HG03108 (cell line): ENCODE measurements at regions not wholly inside any gene's neighbourhood (a gene's known extent, or its start where the extent isn't known, plus 50 kb on each side); places are given as distances from the start of the nearest gene placed in this dataset.
"Not testable (repeated sequence)": the region's sequence is repeated elsewhere in the genome, so short reads cannot be mapped to it uniquely, and the experiment has no call there.

Experiments
- ATAC-seq: cut with Tn5 transposase; IDR thresholded peaks from one replicate; pipeline ENCODE4 v1.9.1; 2021; ENCODE audit warnings: moderate library complexity; ENCODE audit not compliant: unreplicated experiment

DNA sequence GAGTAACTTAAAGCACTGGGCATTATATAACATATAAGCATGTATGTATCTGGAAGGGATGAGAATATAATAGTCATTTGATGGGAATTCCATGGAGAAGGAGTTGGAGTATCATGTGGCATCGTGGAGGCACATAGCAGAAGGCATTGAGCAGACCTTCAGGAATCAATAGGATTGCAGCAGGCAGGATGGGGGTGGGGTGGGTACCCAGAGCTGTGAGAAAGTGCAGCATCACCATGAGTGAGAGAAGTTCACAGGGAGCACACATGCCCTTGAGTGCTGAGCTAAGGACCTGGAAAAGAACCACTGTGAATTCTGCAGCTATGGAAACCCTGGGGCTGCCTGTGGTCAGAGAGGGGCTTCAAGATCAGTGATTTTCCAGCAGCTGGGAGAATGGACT, 57.3 kb downstream of the MED10 start:
- no peak for ATAC-seq

DNA sequence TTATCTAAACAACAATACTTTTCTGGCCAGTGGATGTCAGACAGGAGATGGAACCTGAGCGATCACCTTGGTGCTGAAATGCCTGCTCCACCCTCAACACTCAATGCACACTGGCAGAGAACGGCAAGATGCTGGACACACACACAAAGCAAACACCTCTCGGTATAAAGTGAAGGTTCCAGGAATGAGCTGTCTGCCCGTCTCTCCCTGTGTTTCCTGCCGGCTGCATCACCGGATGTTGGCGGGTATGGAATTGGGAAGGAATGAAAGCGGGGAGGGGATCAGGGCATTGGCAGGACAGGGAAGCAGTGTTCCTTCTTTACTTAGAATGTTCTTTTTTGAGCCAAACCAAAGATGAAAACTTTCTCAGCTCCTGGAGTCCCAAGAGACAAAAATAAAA, 59.2 kb downstream of the MED10 start:
- ATAC-seq = no peak

DNA sequence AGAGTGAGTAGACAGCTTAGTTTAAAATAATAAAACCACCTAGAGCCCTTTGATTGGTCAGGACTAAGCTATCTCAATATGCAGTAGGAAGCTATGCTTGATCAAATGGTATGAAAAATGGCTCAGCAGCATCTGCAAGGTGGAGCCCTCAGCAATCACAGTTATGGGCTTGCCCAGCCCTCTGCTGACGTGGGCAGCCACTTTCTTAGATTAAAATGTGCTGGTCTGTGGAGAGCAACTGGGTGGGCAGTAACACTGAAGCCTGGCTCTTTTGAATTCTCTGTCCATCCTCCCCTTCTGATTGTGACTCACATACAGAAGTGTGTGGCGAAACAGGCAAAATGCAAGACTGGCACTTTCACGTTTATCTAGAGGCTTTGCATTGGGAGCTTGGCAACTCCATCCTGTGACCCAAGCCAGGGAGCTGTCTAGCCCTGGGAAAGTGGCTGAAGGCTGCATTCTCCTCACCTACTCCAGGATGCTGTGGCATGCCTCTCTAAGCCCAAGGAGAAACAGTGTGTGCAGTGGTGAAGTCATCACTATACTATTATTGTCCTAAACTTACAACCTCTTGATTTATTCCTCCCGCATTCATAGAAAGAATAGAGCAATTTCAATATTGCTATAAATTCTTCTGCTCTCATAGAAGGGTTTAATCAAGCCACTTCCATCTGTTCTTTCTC, 61.1 kb downstream of the MED10 start:
- ATAC-seq = no peak

DNA sequence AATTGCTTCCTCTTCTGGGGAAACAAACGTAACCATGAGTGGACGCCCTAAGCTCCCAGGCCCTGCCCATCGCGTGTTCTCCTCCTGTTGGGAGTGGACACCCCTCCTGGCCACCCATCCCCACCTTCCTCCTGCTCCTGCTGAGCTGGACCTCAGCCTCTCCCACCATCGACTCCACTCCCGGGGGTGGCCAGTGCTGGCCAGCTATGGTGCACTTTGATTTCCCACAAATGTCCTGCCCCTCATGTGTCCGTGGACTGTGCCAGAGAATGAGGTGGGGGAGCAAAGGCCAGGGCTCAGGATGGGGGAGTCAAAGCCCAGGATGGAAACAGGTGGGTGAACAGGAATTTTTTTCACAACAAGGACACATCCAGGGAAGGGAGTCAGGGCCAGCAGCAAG, 62.8 kb downstream of the MED10 start:
- no peak for ATAC-seq

DNA sequence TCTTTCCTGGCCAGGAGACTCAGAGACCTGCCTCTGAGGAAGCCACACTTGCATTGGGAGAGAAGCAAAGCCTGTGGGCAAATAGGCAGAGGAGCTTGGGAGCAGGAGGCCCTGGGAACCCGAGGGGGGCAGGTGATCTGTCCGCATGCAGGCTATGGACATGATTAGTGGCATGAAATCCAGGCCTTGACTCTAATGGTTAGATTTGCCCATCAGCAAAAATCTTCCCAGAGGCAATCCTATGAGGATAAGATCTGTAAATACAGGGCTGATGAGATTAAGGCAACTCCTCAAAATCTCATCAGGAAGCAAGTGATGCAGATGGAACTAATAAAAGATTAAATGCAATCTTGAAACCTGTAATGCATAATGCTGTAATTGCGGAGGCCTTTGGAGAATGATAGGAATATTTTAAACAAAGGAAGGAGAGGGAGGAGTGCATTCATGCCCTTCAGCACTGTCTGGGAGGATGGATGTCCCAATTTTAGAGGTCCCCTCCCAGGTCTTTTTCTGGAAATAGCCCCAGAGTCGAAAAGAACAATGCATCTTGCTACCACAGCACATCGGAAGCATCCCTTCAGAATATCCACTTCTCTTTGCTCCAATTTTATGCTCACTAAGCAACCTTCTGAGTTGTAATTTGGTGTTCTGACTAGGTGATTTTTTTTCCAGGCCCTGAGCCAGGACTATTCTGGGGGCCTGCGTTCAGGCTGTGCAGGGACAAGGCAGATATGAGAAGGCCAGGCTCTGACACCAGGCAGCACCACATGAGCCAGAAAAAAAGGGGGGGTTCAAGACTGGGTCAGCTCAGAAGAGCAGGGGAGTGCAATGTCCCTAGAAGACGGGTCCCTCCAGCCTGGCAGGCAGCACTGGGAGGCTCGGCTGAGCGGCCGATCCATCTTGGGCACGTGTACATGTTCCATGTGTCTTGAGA, 66.5 kb downstream of the MED10 start:
- ATAC-seq = no peak

DNA sequence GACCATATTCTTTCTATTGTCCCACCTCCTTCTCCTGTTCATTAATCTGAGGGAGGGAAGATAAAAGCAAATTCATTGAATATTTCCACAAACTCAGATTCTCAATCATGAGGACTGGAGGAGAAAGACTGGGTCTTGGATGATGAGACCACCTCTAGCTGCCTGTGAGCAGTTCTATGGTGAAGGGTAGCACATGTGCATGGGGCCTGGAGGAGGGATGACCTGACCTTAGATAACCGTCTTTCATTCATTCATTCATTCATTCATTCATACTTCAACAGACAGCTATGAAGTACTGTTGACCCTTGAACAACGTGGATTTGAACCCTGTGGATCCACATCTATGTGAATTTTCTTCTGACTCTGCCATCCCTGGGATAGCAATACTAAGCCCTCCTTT, 68.4 kb downstream of the MED10 start:
- ATAC-seq = no peak

DNA sequence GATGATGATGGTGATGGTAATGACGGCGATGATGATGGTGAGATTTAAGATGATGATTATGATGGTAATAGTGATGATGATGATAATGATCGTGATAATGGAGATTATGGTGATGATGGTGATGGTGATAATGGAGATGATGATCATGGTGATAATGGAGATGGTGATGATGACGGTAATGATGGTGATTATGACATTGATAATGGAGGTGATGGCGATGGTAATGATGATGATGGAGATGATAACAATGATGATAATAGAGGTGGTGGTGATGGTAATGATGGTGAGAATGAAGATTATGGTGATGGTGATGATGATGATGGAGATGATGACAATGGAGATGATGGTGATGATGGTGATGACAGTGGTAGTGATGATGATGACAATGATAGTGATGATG, 69.7 kb downstream of the MED10 start:
- ATAC-seq = no peak

DNA sequence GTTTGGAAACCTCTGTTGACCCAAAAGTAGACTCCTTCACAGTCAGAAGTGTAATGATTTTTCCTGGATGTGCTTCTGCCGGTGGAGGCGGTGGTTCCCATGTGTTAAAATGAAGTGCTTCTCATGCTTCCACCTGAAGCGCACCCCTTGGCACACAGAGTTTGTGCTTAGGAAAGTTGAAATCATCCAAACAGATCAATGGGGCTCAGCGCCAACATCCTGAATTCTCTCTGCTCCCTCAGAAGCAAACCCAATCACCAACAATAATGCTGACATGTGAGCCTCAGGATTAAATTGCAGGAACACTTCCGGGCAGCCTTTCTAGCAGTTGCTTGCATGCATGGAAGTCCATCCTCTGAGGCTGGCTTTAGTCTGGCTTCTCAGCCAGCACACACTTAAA, 71.0 kb downstream of the MED10 start:
- no peak for ATAC-seq

DNA sequence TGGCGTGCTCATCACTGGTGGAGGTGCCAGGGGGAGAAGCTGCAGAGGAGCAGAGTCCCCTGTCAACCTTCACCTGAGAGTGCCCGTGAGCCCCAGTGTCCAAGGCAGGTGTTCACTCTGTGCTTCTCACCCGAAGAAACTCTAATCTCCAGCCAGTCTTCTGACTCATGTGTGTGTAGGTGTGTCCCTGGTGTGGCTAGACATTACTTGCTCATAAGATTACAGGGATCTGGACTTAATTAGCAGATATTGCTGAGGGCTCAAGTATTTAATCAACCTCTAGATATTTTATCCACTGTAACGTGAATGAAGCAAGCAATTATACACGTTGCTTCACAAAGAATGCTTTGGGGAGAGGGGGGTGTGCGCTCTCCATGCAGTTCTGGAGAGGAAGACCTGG, 72.5 kb downstream of the MED10 start:
- ATAC-seq = no peak

DNA sequence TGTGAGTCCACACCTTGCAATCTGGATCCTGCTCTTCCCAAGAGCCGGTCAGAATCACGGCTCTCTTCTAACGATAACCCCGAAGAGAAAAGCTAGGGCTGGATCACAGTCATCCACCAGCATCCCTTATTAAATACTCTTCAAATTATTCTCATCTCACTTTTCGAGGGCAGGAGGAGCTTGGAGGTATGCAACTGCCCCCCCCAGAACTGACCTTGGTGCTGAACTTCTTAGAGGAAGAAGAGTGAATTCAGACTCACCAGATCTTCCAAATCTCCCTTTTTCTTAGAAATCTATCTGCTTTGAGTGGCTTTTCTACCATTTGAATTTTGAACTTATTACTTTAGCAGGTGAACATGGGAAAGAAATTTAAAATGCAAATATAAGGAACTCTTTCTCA, 75.7 kb downstream of the MED10 start:
- ATAC-seq = no peak

DNA sequence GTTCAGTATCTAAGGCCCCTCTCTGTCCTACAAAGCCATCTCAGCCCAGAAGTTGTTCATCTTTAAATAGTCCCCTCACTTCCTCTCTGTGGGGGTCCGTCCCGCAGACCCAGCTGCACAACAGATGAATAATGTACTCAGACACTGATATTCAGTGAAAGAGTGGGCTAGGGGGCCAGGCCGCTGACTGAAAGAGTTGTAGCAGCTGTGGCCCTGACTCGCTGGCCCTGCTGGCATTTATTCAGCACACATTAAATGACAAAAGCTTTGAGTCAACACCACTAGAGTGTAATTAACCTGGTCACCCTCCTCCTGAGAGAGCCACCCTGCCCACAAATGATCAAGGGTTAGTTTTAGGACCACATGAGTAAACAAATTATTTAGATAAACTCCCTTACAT, 76.3 kb downstream of the MED10 start:
- ATAC-seq = no peak

DNA sequence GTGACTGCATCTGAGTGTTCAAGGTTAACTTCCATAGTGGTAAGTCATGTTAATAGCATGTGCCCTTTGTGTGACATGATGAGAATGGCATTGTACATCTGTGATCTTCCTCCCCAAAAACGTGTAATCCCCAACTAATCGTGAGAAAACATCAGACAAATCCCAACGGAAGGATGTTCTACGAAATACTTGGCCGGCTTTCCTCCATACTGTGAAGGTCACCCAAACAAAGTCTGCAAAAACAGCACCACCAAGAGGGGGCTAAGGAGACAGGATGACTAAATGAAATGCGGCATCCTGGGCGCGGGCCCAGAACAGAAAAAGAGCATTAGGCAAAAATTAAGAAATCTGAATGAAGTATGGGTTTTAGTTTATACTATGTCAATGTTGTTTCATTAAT, 81.8 kb downstream of the MED10 start:
- no peak for ATAC-seq

DNA sequence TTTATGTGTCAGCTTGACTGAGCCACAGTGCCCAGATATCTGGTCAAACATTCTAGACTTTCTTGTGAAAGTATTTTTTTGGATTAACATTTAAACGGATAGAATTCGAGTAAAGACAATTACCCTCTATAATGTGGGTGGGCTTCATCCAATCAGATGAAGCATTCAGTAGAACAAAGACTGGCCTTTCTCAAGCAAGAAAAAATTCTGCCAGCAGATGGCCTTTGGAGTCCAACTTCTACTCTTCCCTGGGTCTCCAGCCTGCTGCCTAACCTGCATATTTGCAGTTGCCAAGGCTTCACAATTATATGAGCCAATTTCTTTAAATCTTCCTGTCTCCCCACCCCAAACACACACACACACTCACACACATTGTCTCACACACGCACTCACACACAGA, 86.4 kb downstream of the MED10 start:
- ATAC-seq = no peak

DNA sequence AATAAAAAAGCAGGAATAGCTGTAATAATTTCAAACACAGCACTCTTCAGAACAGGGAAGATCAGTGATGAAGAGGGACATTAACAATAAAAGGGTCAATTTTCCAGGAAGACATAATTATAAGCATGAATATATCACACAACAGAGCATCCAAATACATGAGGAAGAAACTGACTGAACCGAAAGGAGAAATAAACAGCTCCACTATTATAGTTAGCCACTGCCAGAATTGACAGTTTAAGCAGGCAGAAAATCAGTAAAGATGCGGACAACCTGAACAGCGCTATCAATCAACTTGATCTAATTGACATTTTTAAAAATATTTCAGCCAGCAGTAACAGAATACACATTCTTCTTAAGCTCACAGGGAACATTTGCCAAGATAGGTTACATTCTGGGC, 89.1 kb downstream of the MED10 start:
- no peak for ATAC-seq

DNA sequence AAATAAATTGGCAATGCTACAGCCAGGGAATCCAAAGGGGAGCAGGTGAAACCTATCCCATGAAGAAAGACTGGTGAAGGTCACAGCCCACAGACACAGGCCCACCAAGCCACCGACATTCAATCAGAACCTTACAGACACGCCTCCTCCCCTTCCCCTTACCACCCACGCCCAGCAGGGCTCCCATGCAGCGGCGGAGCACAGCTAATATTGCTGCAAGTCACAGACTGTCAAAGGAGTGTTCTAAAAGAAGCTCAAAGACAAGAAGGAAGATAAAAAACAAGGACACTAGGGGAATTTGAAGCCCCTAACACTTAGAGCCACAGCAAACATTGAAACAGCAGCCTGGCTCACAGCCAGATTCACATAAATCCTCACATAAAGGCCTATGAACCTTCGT, 91.2 kb downstream of the MED10 start:
- no peak for ATAC-seq

DNA sequence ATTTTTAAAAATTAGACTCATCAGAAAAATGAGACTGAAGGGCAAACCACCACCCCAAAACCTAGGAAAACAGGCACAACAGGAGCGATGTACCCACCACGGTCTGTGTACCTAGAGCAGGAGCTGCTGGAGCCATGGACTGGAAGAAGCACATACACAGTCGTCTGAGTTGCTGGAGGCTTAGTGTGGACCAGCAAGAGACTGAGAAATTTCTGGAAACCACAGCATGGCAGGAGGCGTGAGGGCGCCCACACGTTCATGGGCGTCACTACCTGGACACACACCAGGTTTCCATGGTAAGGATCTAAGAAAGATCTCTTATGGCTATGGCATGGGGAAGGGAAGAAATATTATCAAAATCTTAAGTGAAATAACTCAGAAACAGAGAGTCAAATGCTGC, 91.9 kb downstream of the MED10 start:
- ATAC-seq = no peak

DNA sequence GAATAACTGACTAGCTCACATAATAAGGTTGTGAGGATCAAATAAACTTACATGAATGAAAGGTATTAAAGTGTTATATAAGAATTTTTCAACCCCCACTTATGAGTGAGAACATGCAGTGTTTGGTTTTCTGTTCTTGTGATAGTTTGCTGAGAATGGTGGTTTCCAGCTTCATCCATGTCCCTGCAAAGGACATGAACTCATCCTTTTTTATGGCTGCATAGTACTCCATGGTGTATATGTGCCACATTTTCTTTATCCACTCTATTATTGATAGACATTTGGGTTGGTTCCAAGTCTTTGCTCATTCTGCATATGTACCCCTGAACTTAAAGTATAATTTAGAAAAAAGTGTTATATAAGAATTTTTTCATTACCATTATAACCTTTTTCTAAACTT, 93.9 kb downstream of the MED10 start:
- ATAC-seq = not testable (repeated sequence)

DNA sequence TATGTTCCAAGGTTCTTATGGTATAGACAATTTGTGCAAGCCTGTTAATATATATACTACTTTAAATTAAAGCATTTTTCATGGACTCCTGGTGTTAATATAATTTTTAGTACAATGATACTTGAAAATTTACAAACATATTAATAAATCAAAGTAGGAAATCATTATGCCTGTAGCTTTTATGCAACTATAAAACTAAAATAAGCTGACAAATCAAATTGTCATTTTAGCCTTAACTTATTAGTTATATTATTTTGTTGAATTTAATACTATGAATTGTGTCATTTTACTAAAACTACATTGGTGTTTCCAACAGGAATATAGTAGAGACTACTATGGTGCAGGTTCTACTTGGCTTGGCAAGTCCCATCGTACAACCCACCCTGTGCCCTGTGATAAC, 96.0 kb downstream of the MED10 start:
- ATAC-seq = no peak

DNA sequence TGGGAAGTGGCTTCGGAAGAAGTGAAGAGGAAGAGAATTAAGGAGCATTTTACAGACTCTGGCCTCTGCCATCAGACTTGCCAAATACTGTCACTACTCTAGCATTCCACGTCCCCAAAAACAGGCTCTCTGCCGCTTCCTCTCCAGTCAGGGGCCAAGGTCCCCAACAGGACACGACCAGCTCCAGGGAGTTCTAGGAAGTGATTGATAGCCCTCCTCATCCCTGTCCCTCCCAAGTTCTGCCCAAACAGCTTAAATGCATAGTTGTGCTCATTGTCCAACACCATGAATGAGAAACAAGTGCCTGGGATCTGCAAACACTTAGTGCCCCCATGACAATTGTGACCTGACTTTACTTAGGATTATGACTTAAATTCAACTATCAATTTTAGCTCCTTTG, 96.5 kb downstream of the MED10 start:
- no peak for ATAC-seq

DNA sequence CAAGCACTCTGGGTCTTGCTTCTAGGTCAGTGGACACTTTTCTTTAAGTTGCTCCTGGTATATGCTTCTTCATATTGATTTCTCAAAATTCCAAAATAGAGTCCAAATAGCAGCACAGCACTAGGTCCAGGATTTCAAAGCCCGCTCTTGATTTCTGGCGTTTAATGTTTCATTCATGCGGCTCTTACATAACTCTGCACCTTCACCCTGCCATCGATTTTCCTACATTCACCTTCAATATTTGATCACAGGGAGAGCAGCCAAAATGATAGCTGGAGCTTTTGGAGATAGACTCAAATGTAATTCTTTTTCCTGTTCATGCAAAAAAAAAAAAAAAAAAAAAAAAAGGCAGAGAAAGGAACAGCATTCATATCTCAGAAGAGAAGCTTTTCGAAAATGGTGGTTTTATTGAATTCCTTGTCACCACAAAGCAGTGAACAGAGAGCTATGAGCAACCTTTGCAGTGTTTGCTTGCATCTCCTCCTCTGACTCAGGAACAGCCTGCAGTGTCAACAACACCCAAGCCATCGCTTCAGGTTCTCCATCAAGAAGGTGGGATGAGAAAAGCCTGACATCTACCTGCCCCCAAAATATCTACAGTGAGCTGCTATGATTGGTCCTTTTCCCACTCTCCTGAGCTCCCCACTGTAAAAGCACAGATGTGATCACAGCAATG, 97.8 kb downstream of the MED10 start:
- ATAC-seq = no peak

DNA sequence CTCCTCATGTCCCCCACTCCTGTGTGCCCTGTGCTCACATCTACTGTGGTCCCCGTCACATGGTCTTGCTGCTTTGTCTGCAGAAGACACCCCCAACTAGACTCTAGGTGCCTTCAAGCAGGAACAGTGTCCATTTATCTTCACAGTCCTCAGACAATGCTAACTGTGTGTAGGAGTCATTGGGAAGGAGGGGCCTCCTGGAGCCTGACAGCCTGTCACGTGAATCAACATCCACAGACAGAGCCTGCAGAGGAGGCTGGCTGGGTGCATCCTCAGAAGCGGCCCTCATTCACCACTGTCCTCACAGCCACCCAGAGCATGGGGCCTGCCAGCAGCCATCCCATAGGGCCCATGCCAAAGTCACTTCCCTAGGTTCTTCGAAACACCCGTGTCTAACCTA, 98.7 kb downstream of the MED10 start:
- ATAC-seq = no peak
